22Rv1 (cell line): ENCODE measurements at regions not wholly inside any gene's neighbourhood (a gene's known extent, or its start where the extent isn't known, plus 50 kb on each side); places are given as distances from the start of the nearest gene placed in this dataset.

Source experiments
- ZFX ChIP-seq: fragments of 450-650 bp; IDR thresholded peaks from 2 replicates; pipeline ENCODE4 v1.6.1; 2017; ENCODE audit warnings: antibody characterized with exemption, borderline replicate concordance
- TF ChIP-seq, protein P1 (sequence below): fragments of 450-650 bp; IDR thresholded peaks from 2 replicates; pipeline ENCODE4 v1.5.1; 2017; ENCODE audit warnings: mild to moderate bottlenecking

DNA sequence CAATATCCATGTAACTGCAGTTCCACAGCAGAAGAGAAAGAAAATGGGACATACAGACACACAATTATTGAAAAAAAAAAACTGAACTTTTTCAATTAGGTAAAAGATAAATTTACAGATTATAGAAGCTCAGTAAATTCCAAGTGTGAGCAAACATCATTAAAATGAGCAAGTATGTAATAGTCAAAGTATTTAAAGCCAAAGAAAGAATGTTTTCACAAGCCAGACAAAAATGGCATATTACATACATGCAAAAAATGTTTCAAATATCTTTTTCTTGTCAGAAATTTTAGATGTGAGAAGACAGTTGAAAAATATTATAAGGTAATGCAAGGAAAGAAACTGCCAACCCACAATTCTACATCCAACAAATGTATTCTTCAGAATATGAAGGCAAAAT is 150.2 kb upstream of the AKR1E2 start:
- TF ChIP-seq, protein P1, sequence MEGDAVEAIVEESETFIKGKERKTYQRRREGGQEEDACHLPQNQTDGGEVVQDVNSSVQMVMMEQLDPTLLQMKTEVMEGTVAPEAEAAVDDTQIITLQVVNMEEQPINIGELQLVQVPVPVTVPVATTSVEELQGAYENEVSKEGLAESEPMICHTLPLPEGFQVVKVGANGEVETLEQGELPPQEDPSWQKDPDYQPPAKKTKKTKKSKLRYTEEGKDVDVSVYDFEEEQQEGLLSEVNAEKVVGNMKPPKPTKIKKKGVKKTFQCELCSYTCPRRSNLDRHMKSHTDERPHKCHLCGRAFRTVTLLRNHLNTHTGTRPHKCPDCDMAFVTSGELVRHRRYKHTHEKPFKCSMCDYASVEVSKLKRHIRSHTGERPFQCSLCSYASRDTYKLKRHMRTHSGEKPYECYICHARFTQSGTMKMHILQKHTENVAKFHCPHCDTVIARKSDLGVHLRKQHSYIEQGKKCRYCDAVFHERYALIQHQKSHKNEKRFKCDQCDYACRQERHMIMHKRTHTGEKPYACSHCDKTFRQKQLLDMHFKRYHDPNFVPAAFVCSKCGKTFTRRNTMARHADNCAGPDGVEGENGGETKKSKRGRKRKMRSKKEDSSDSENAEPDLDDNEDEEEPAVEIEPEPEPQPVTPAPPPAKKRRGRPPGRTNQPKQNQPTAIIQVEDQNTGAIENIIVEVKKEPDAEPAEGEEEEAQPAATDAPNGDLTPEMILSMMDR = no peak
- no peak for TF ChIP-seq ZFX
